Fibroblast of skin of right biceps (primary cell): ENCODE measurements at regions not wholly inside any gene's neighbourhood (a gene's known extent, or its start where the extent isn't known, plus 50 kb on each side); places are given as distances from the start of the nearest gene placed in this dataset.
"Not testable (repeated sequence)": the region's sequence is repeated elsewhere in the genome, so short reads cannot be mapped to it uniquely, and the experiment has no call there.

Source experiments
- DNase-seq: peaks from one replicate; pipeline ENCODE4 v3.0.0-alpha.2; 2013

GRCh38 chr15:70385711-70386110 lies 288.0 kb upstream of the TLE3 start:
- no peak for DNase-seq

- no peak for DNase-seq
Observed at GRCh38 chr15:70385052-70385451, 287.3 kb upstream of the TLE3 start.

- DNase-seq: no peak
Observed at GRCh38 chr15:70383856-70384255, 286.1 kb upstream of the TLE3 start.

- DNase-seq: no peak
Observed at GRCh38 chr15:70382762-70383458, 285.2 kb upstream of the TLE3 start.

- DNase-seq: no peak
Observed at GRCh38 chr15:70382009-70382749, 284.5 kb upstream of the TLE3 start.

GRCh38 chr15:70379938-70380883 lies 282.5 kb upstream of the TLE3 start:
- DNase-seq: no peak

- DNase-seq: no peak
Observed at GRCh38 chr15:70379134-70379533, 281.4 kb upstream of the TLE3 start.

- no peak for DNase-seq
Observed at GRCh38 chr15:70378126-70379031, 280.7 kb upstream of the TLE3 start.

GRCh38 chr15:70376929-70377691 lies 279.4 kb upstream of the TLE3 start:
- DNase-seq: peak; percentile 63

GRCh38 chr15:70376031-70376928 lies 278.6 kb upstream of the TLE3 start:
- no peak for DNase-seq

- DNase-seq: no peak
Observed at GRCh38 chr15:70375586-70375985, 277.9 kb upstream of the TLE3 start.

GRCh38 chr15:70375006-70375431 lies 277.3 kb upstream of the TLE3 start:
- peak; percentile 5 for DNase-seq

GRCh38 chr15:70374096-70374495 lies 276.4 kb upstream of the TLE3 start:
- DNase-seq: no peak

- not testable (repeated sequence) for DNase-seq
Observed at GRCh38 chr15:70373439-70373838, 275.7 kb upstream of the TLE3 start.

GRCh38 chr15:70367913-70368705 lies 270.4 kb upstream of the TLE3 start:
- not testable (repeated sequence) for DNase-seq

GRCh38 chr15:70364023-70364422 lies 266.3 kb upstream of the TLE3 start:
- DNase-seq: not testable (repeated sequence)

GRCh38 chr15:70362886-70363285 lies 265.2 kb upstream of the TLE3 start:
- DNase-seq: peak; percentile 16

GRCh38 chr15:70362350-70362749 lies 264.6 kb upstream of the TLE3 start:
- no peak for DNase-seq

GRCh38 chr15:70361891-70362290 lies 264.2 kb upstream of the TLE3 start:
- DNase-seq: no peak
